HG03159 (cell line): ENCODE measurements at regions not wholly inside any gene's neighbourhood (a gene's known extent, or its start where the extent isn't known, plus 50 kb on each side); places are given as distances from the start of the nearest gene placed in this dataset.
"Not testable (repeated sequence)": the region's sequence is repeated elsewhere in the genome, so short reads cannot be mapped to it uniquely, and the experiment has no call there.

Source experiments
- ATAC-seq: cut with Tn5 transposase; IDR thresholded peaks from one replicate; pipeline ENCODE4 v1.9.1; 2021; ENCODE audit warnings: mild to moderate bottlenecking, moderate library complexity; ENCODE audit not compliant: unreplicated experiment

GRCh38 chr6:85111481-85112011 lies 338.3 kb upstream of the NT5E start:
- no peak for ATAC-seq

GRCh38 chr6:85110943-85111342 lies 338.9 kb upstream of the NT5E start:
- ATAC-seq = no peak

GRCh38 chr6:85107701-85108100 lies 342.2 kb upstream of the NT5E start:
- no peak for ATAC-seq

GRCh38 chr6:85096976-85097375 lies 332.6 kb upstream of the TBX18 start:
- no peak for ATAC-seq

- no peak for ATAC-seq
These were observed 327.8 kb upstream of the TBX18 start for GRCh38 chr6:85092226-85092625.

GRCh38 chr6:85089255-85089654 lies 324.9 kb upstream of the TBX18 start:
- ATAC-seq = no peak

GRCh38 chr6:85085875-85086274 lies 321.5 kb upstream of the TBX18 start:
- ATAC-seq = no peak

- ATAC-seq = no peak
These were observed 316.7 kb upstream of the TBX18 start for GRCh38 chr6:85081102-85081501.

GRCh38 chr6:85079761-85080160 lies 315.4 kb upstream of the TBX18 start:
- ATAC-seq = no peak

- ATAC-seq = no peak
These were observed 313.7 kb upstream of the TBX18 start for GRCh38 chr6:85078058-85078457.

- ATAC-seq = no peak
These were observed 312.7 kb upstream of the TBX18 start for GRCh38 chr6:85077098-85077497.

- not testable (repeated sequence) for ATAC-seq
These were observed 307.4 kb upstream of the TBX18 start for GRCh38 chr6:85071845-85072244.

- ATAC-seq = no peak
These were observed 305.2 kb upstream of the TBX18 start for GRCh38 chr6:85069577-85069976.

GRCh38 chr6:85068221-85068620 lies 303.8 kb upstream of the TBX18 start:
- ATAC-seq = no peak

- ATAC-seq = no peak
These were observed 301.9 kb upstream of the TBX18 start for GRCh38 chr6:85066266-85066665.

GRCh38 chr6:85065831-85066230 lies 301.4 kb upstream of the TBX18 start:
- ATAC-seq = no peak

- no peak for ATAC-seq
These were observed 299.2 kb upstream of the TBX18 start for GRCh38 chr6:85063611-85064010.

GRCh38 chr6:85062884-85063283 lies 298.5 kb upstream of the TBX18 start:
- no peak for ATAC-seq

GRCh38 chr6:85058806-85059205 lies 294.4 kb upstream of the TBX18 start:
- no peak for ATAC-seq

GRCh38 chr6:85050149-85050548 lies 285.8 kb upstream of the TBX18 start:
- no peak for ATAC-seq

GRCh38 chr6:85049282-85049681 lies 284.9 kb upstream of the TBX18 start:
- ATAC-seq = no peak

GRCh38 chr6:85047818-85048217 lies 283.4 kb upstream of the TBX18 start:
- no peak for ATAC-seq

- ATAC-seq = not testable (repeated sequence)
These were observed 281.4 kb upstream of the TBX18 start for GRCh38 chr6:85045767-85046166.

- ATAC-seq = no peak
These were observed 280.0 kb upstream of the TBX18 start for GRCh38 chr6:85044361-85044760.
